ENCODE measurements at regions not wholly inside any gene's neighbourhood (a gene's known extent, or its start where the extent isn't known, plus 50 kb on each side); places are given as distances from the start of the nearest gene placed in this dataset.

DNA sequence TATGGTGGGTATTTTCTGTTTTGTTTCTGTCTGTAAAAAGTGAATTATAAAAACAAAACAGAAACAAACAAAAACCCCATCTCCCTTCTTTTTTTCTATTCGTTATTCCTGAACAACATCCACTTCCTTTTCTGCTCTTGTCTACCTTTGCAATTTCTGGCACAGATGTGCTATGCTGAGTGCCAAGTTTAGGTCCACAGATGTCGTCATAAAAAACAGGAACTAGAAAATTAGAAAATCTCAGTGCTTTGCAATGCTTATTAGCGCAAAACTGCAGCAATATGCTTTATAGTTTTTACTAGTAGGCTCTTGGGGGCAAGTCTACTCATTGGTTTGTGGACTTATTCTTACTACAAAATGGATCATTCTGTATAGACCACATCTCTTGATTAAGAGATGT, 94.2 kb upstream of the PRKCQ start:
- Histone ChIP-seq H2AFZ (ENCODE audit: low read length) (no peak overlapping the region), H3K9me3 (ENCODE audit: low read length) (no peaks in the 10 kb centered on the region), H4K20me1 (ENCODE audit: insufficient read depth, low read length) (no peaks in the 10 kb centered on the region), H3K9ac (ENCODE audit: insufficient read depth, low read depth, low read length) (no peak overlapping the region), H3K4me1 (ENCODE audit: insufficient read depth, low read length) (no peaks in the 10 kb centered on the region), H3K36me3 (replicated peaks in 1 of 2; ENCODE audit: control insufficient read depth in 1 of 2, insufficient read depth in 2 of 2, low read length in 2 of 2) (no peaks in the 10 kb centered on the region), H3K4me3 (replicated peaks in 1 of 3; ENCODE audit: insufficient read depth in 1 of 3, low read depth in 2 of 3, low read length in 3 of 3) (no peak overlapping the region), H3K79me2 (ENCODE audit: insufficient read depth, low read length) (no peaks in the 10 kb centered on the region), H3K4me2 (ENCODE audit: low read depth, low read length) (no peak overlapping the region), H3K27ac (ENCODE audit: extremely low read length, insufficient read depth, low read length) (no peak overlapping the region), H3K27me3 (ENCODE audit: control insufficient read depth in 1 of 2, insufficient read depth in 2 of 2, low read length in 2 of 2) (peaks cover 0 to 5% of the 10 kb centered on the region in 2 experiments; a peak in 2 of 5 replicates)
- DNase-seq (ENCODE audit: low spot score) (no peak), FAIRE-seq (no peak), ATAC-seq (no peak)
- POLR2A ChIA-PET = no interaction called here
- WGBS (ENCODE audit: low lambda C conversion rate) = 2% methylated on average over 3 of the region's 3 CpGs
- TF ChIP-seq, protein P1, sequence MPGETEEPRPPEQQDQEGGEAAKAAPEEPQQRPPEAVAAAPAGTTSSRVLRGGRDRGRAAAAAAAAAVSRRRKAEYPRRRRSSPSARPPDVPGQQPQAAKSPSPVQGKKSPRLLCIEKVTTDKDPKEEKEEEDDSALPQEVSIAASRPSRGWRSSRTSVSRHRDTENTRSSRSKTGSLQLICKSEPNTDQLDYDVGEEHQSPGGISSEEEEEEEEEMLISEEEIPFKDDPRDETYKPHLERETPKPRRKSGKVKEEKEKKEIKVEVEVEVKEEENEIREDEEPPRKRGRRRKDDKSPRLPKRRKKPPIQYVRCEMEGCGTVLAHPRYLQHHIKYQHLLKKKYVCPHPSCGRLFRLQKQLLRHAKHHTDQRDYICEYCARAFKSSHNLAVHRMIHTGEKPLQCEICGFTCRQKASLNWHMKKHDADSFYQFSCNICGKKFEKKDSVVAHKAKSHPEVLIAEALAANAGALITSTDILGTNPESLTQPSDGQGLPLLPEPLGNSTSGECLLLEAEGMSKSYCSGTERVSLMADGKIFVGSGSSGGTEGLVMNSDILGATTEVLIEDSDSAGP (CRISPR knock-in tag; IDR thresholded peaks at IDR 0.05; ENCODE audit: borderline replicate concordance) = no peak
- TF ChIP-seq U2AF2 (IDR thresholded peaks at IDR 0.05; ENCODE audit: low read depth, low read length) = no peak
- TF ChIP-seq ZNF614 (CRISPR knock-in tag; IDR thresholded peaks at IDR 0.05; ENCODE audit: borderline replicate concordance) = no peak
- no peak for TF ChIP-seq ZNF629 (CRISPR knock-in tag; conservative IDR thresholded peaks at IDR 0.05)
- no peak for TF ChIP-seq ATRX (CRISPR knock-in tag; IDR thresholded peaks at IDR 0.05; ENCODE audit: borderline replicate concordance)
- no peak for TF ChIP-seq ZNF326 (CRISPR knock-in tag; IDR thresholded peaks at IDR 0.05; ENCODE audit: borderline replicate concordance)
- TF ChIP-seq ZFP82 (CRISPR knock-in tag; IDR thresholded peaks at IDR 0.05; ENCODE audit: borderline replicate concordance) = no peak
- TF ChIP-seq ZC3H13 (CRISPR knock-in tag; IDR thresholded peaks at IDR 0.05) = no peak
- no TSS peak for BruUV-seq (replicated peaks)
- in situ Hi-C loops (cut with HindIII; ENCODE audit: extremely low pct_ligation_motif_present, low pct_unique_long_range_greater_than_20kb) = loop anchor here (10.0 kb wide), 1 partner anchor 259 kb away; no protein-coding TSS in a partner anchor
- intact Hi-C loops (cut with micrococcal nuclease; ENCODE audit: unreplicated experiment) = loop anchor here (10.0 kb wide), 2 partner anchors 61 to 229 kb away; no protein-coding TSS in a partner anchor
- CTCF ChIA-PET (ENCODE audit: low intra/inter-chr PET ratio, low total read pairs) = no interaction called here
